IPS-15b (cell line): ENCODE measurements at regions not wholly inside any gene's neighbourhood (a gene's known extent, or its start where the extent isn't known, plus 50 kb on each side); places are given as distances from the start of the nearest gene placed in this dataset.
"Not testable (repeated sequence)": the region's sequence is repeated elsewhere in the genome, so short reads cannot be mapped to it uniquely, and the experiment has no call there.

Experiments used
- H3K27me3 ChIP-seq: one replicate; pipeline ENCODE4 v1.6.1; 2013; ENCODE audit warnings: low read length; ENCODE audit not compliant: control insufficient read depth, insufficient read depth
- H3K36me3 ChIP-seq: one replicate; pipeline ENCODE4 v1.6.1; 2013; ENCODE audit warnings: low read length; ENCODE audit not compliant: control insufficient read depth, insufficient read depth
- H3K4me1 ChIP-seq: one replicate; pipeline ENCODE4 v1.6.1; 2013; ENCODE audit warnings: mild to moderate bottlenecking, low read length; ENCODE audit not compliant: control insufficient read depth, insufficient read depth
- H3K4me3 ChIP-seq: one replicate; pipeline ENCODE4 v1.5.1; 2013; ENCODE audit warnings: low read depth, low read length
- H3K9ac ChIP-seq: one replicate; pipeline ENCODE4 v1.6.1; 2013; ENCODE audit warnings: low read depth, mild to moderate bottlenecking, low read length
- H3K9me3 ChIP-seq: one replicate; pipeline ENCODE4 v1.6.1; 2013; ENCODE audit warnings: mild to moderate bottlenecking, low read length; ENCODE audit not compliant: control insufficient read depth, insufficient read depth

GRCh38 chr7:66459783-66460413 is 168.8 kb upstream of the KCTD7 start:
- H3K9ac ChIP-seq, H3K36me3 ChIP-seq, H3K4me3 ChIP-seq, H3K9me3 ChIP-seq, H3K4me1 ChIP-seq, H3K27me3 ChIP-seq: not testable (repeated sequence)

DNA sequence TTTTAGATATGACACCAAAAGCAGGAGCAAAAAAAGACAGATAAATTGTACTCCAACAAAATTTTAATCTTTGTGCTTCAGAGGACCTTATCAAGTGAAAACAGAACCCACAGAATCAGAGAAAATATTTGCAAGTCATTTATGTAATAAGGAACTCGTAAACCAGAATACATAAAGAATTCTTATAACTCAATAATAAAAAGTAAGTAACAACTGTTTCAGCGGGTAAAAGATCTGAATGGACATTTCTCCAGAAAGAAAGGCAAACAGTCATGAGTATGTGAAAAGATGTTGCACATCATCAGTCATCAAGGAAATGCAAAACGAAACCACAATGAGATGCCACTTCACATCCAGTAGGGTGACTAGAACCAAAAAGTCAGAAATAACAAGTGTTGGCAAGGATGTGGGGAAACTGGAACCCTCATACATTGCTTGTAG is 167.7 kb upstream of the KCTD7 start:
- no peak overlapping the region for H3K4me3 ChIP-seq
- no peaks in the 10 kb centered on the region for H3K36me3 ChIP-seq
- no peaks in the 10 kb centered on the region for H3K27me3 ChIP-seq
- no peaks in the 10 kb centered on the region for H3K9me3 ChIP-seq
- no peaks in the 10 kb centered on the region for H3K4me1 ChIP-seq
- H3K9ac ChIP-seq = no peak overlapping the region

DNA sequence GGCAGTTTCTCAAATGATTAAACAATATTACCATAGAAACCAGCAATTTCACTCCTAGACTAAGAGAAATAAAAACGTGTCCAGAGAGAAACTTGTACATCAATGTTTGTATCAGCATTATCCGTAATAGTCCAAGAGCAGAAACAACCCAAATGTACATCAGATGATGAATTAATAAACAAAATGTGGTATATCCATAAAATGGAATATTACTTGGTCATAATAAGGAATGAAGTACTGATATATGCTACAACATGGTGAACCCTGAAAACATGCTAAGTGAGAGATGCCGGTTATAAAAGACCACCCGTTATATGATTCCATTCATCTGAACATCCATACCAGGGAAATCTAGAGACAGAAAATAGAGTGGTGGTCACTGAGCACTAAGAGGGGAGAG is 167.3 kb upstream of the KCTD7 start:
- not testable (repeated sequence) for H3K4me3 ChIP-seq, H3K36me3 ChIP-seq, H3K4me1 ChIP-seq, H3K9me3 ChIP-seq, H3K27me3 ChIP-seq, H3K9ac ChIP-seq

DNA sequence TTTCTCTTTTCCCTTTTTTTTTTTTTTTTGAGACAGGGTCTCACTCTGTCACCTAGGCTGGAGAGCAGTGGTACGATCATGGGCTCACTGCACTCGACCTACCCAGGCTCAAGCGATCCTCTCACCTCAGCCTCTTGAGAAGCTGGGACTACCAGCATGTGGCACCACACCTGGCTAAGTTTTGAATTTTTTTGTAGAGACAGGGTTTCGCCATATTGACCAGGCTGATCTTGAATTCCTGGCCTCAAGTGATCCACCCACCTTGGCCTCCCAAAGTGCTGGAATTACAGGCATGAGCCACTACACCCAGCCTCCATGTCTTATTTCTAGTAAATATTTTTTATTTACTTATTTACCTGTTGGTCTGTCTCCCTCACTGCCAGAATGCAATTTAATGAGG is 165.8 kb upstream of the KCTD7 start:
- H3K36me3 ChIP-seq, H3K9me3 ChIP-seq, H3K4me1 ChIP-seq, H3K27me3 ChIP-seq, H3K4me3 ChIP-seq, H3K9ac ChIP-seq: not testable (repeated sequence)

- H3K4me1 ChIP-seq = no peaks in the 10 kb centered on the region
- no peak overlapping the region for H3K4me3 ChIP-seq
- H3K27me3 ChIP-seq = no peaks in the 10 kb centered on the region
- no peak overlapping the region for H3K9ac ChIP-seq
- no peaks in the 10 kb centered on the region for H3K9me3 ChIP-seq
- no peaks in the 10 kb centered on the region for H3K36me3 ChIP-seq
These were observed 164.6 kb upstream of the KCTD7 start for GRCh38 chr7:66464059-66464458.

- no peaks in the 10 kb centered on the region for H3K4me1 ChIP-seq
- no peaks in the 10 kb centered on the region for H3K9me3 ChIP-seq
- no peak overlapping the region for H3K9ac ChIP-seq
These were observed 162.5 kb upstream of the KCTD7 start for GRCh38 chr7:66466081-66466600.

GRCh38 chr7:66467887-66468286 is 160.8 kb upstream of the KCTD7 start:
- no peak overlapping the region for H3K4me3 ChIP-seq
- H3K27me3 ChIP-seq = no peaks in the 10 kb centered on the region
- no peaks in the 10 kb centered on the region for H3K36me3 ChIP-seq
- no peak overlapping the region for H3K9ac ChIP-seq
- no peaks in the 10 kb centered on the region for H3K4me1 ChIP-seq
- H3K9me3 ChIP-seq = no peaks in the 10 kb centered on the region

More at GRCh38 chr7:66466081-66466600, 162.5 kb upstream of the KCTD7 start:
- no peaks in the 10 kb centered on the region for H3K36me3 ChIP-seq
- H3K4me3 ChIP-seq = no peak overlapping the region
- no peaks in the 10 kb centered on the region for H3K27me3 ChIP-seq

GRCh38 chr7:66473064-66473463 is 155.6 kb upstream of the KCTD7 start:
- H3K4me3 ChIP-seq, H3K36me3 ChIP-seq, H3K9me3 ChIP-seq, H3K27me3 ChIP-seq, H3K9ac ChIP-seq, H3K4me1 ChIP-seq: not testable (repeated sequence)

GRCh38 chr7:66474441-66474840 is 154.2 kb upstream of the KCTD7 start:
- peaks cover 6% of the 10 kb centered on the region for H3K36me3 ChIP-seq
- no peaks in the 10 kb centered on the region for H3K9me3 ChIP-seq
- no peak overlapping the region for H3K4me3 ChIP-seq
- H3K4me1 ChIP-seq = no peaks in the 10 kb centered on the region
- H3K9ac ChIP-seq = no peak overlapping the region
- no peaks in the 10 kb centered on the region for H3K27me3 ChIP-seq

DNA sequence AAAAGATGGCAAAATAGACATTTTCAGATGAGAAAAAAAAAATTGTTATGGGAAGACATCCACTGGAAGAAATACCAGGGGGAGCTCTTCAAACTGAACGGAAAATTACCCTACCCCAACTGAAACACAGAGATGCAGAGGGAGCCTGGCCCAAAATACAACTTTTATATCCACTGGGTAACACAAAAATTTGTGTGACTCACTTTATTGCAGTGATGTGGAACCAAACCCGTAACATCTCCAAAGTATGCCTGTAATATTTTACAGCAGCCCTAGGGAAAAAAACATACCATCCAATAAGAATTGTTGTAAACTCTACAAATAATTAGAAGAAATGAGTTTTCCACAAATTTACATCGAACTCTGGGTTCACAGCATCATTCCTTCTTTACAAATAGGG is 152.6 kb upstream of the KCTD7 start:
- H3K36me3 ChIP-seq, H3K4me3 ChIP-seq, H3K4me1 ChIP-seq, H3K9ac ChIP-seq, H3K9me3 ChIP-seq, H3K27me3 ChIP-seq: not testable (repeated sequence)

DNA sequence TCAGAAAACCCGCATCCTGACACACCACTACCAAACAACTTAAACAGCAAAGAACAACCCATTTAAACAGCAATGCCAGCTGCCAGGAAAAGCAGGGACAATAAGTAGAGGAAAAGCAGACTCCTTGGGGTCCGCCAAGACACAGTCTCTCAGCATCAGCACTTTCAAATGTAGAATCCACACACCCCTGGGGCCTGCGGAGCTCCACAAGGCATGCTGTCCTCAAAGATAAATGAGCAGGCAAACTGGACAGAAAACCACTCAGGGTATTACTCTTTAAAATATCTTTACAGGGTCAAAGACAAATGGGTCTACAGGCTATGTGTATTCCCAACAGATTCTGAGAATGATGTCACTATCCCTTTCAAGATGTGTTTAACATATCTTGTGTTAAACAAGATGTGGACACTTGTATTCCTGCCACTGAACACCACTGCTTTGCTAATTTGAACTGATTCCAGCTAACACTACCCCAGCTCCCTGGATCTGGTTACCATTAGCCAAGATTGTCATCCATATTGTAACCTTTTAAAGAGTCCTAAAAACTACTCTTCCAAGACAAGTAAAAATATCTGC is 150.8 kb upstream of the KCTD7 start:
- not testable (repeated sequence) for H3K9ac ChIP-seq, H3K4me3 ChIP-seq, H3K4me1 ChIP-seq, H3K36me3 ChIP-seq, H3K27me3 ChIP-seq, H3K9me3 ChIP-seq

GRCh38 chr7:66481229-66481628 is 147.5 kb upstream of the KCTD7 start:
- H3K27me3 ChIP-seq, H3K9me3 ChIP-seq, H3K36me3 ChIP-seq, H3K9ac ChIP-seq, H3K4me3 ChIP-seq, H3K4me1 ChIP-seq: not testable (repeated sequence)
